SU-DHL-6 (cell line): ENCODE measurements at regions not wholly inside any gene's neighbourhood (a gene's known extent, or its start where the extent isn't known, plus 50 kb on each side); places are given as distances from the start of the nearest gene placed in this dataset.

ENCODE experiments used
- EZH2phosphoT487 ChIP-seq: fragments of 200-600 bp; sonication (generic), shearing (Covaris generic); conservative IDR thresholded peaks from 2 replicates; pipeline ENCODE4 v1.6.1; 2018; ENCODE audit warnings: mild to moderate bottlenecking, antibody characterized with exemption, low read length, moderate library complexity, mixed read lengths
- TF ChIP-seq, protein P1 (sequence below): fragments of 200-600 bp; sonication (generic); IDR thresholded peaks from one replicate; pipeline ENCODE4 v1.5.1; 2017; ENCODE audit warnings: antibody characterized with exemption, mild to moderate bottlenecking, low read length, moderate library complexity; ENCODE audit not compliant: insufficient read depth, poor library complexity, severe bottlenecking

GRCh38 chr12:73083736-73084135, 811.6 kb downstream of the TRHDE start:
- TF ChIP-seq, protein P1, sequence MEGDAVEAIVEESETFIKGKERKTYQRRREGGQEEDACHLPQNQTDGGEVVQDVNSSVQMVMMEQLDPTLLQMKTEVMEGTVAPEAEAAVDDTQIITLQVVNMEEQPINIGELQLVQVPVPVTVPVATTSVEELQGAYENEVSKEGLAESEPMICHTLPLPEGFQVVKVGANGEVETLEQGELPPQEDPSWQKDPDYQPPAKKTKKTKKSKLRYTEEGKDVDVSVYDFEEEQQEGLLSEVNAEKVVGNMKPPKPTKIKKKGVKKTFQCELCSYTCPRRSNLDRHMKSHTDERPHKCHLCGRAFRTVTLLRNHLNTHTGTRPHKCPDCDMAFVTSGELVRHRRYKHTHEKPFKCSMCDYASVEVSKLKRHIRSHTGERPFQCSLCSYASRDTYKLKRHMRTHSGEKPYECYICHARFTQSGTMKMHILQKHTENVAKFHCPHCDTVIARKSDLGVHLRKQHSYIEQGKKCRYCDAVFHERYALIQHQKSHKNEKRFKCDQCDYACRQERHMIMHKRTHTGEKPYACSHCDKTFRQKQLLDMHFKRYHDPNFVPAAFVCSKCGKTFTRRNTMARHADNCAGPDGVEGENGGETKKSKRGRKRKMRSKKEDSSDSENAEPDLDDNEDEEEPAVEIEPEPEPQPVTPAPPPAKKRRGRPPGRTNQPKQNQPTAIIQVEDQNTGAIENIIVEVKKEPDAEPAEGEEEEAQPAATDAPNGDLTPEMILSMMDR = no peak
- TF ChIP-seq EZH2phosphoT487 = no peak
